GM10266 (cell line): ENCODE measurements at regions not wholly inside any gene's neighbourhood (a gene's known extent, or its start where the extent isn't known, plus 50 kb on each side); places are given as distances from the start of the nearest gene placed in this dataset.
"Not testable (repeated sequence)": the region's sequence is repeated elsewhere in the genome, so short reads cannot be mapped to it uniquely, and the experiment has no call there.

Experiments
- DNase-seq: peaks from one replicate; pipeline ENCODE4 v3.0.0; 2012; ENCODE audit errors: extremely low spot score
- TF ChIP-seq, protein P1 (sequence below): IDR thresholded peaks from 2 replicates; pipeline ENCODE4 v1.5.1; 2012; ENCODE audit warnings: mild to moderate bottlenecking, low read depth; ENCODE audit not compliant: control insufficient read depth, insufficient read depth; ENCODE audit errors: missing control alignments

- DNase-seq, result no peak
- TF ChIP-seq, protein P1, sequence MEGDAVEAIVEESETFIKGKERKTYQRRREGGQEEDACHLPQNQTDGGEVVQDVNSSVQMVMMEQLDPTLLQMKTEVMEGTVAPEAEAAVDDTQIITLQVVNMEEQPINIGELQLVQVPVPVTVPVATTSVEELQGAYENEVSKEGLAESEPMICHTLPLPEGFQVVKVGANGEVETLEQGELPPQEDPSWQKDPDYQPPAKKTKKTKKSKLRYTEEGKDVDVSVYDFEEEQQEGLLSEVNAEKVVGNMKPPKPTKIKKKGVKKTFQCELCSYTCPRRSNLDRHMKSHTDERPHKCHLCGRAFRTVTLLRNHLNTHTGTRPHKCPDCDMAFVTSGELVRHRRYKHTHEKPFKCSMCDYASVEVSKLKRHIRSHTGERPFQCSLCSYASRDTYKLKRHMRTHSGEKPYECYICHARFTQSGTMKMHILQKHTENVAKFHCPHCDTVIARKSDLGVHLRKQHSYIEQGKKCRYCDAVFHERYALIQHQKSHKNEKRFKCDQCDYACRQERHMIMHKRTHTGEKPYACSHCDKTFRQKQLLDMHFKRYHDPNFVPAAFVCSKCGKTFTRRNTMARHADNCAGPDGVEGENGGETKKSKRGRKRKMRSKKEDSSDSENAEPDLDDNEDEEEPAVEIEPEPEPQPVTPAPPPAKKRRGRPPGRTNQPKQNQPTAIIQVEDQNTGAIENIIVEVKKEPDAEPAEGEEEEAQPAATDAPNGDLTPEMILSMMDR, result no peak
These were observed 795.6 kb upstream of the ANO3 start for GRCh38 chr11:25536289-25536688.

DNA sequence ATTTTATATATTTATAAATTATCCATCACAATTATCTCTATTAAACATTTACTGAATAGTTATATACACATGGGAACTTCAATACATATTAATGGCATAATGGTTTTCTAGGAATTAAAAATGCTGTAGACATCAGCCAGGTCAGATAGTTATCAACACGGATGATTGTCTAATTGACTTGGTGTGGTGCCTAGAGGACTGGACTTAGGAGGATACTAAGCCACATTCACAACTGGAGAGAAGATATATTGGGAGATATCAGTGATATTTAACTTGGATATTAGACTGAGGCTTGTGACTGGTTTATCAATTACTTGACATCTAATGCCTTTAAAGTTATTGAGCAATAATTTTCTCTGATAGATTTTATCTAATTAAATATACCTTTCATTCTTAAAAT lies 794.5 kb upstream of the ANO3 start:
- no peak for DNase-seq
- TF ChIP-seq, protein P1, result no peak

DNA sequence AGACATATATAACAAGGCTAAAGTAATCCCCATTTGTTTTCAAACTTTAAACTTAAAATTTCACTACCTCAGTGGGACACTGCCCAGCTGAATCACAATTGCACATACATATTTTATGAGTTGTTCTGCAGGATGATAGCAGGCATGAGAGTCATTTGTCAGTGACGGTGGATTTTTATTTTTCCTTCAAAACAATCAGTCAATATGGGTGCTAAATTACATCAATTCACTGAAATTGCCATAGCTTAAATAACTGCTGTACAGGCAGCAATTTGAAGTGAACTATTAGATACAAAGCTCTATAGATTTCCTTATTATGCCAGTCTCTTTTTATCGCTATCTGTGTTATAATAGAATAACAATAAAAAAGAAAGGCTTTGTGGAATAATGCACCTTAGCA lies 784.6 kb upstream of the ANO3 start:
- DNase-seq, result no peak
- TF ChIP-seq, protein P1, result no peak

- no peak for DNase-seq
- TF ChIP-seq, protein P1, result no peak
These were observed 769.5 kb upstream of the ANO3 start for GRCh38 chr11:25562417-25562816.

GRCh38 chr11:25565846-25566245 lies 766.1 kb upstream of the ANO3 start:
- TF ChIP-seq, protein P1, result no peak

GRCh38 chr11:25566298-25567200 lies 765.4 kb upstream of the ANO3 start:
- TF ChIP-seq, protein P1, result no peak
- DNase-seq, result no peak

More at GRCh38 chr11:25565846-25566245, 766.1 kb upstream of the ANO3 start:
- DNase-seq, result no peak

DNA sequence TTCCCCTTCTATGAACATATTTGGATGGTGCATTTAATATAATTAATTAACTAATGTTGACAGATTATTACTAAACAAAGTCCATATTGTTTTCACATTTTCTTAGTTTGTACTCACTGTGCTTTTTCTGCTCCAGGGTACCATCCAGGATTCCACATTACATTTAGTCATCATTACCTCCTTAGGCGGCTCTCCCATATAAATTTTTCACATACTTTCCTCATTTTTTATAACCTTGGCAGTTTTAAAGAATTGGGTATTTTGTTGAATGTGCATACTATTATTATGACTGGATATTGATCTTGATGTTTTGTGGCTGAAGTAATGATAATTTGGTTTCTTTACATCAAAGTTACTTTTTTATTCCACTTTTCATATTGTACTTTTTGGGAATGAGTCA lies 755.6 kb upstream of the ANO3 start:
- no peak for DNase-seq
- TF ChIP-seq, protein P1, result no peak

DNA sequence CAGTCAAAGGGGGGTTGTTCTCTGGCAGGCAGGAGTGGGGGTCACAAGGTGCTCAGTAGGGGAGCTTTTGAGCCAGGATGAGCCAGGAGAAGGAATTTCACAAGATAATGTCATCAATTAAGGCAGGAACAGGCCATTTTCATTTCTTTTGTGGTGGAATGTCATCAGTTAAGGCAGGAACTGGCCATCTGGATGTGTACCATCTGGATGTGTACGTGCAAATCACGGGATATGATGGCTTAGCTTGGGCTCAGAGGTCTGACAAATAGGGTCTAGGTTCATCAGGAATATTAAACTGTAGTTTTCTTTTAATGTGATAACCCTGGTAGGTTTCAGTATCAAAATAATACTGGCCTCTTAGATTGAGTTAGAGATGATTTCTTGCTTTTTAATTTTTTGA lies 752.4 kb upstream of the ANO3 start:
- DNase-seq, result not testable (repeated sequence)
